A549 (cell line): ENCODE measurements at regions not wholly inside any gene's neighbourhood (a gene's known extent, or its start where the extent isn't known, plus 50 kb on each side); places are given as distances from the start of the nearest gene placed in this dataset.

Experiments
- ATAC-seq, 2 experiments: fragments of 200-7000 bp in 1 of 2; fragments of >200 bp in 1 of 2; cut with Nextera tagmentation in 1 of 2; cut with Tn5 transposase in 1 of 2; 3 replicates each; pipeline versions ENCODE4 v1.8.0 to v1.9.1; 2018 to 2020; ENCODE audit warnings: mild to moderate bottlenecking in 1 of 2, moderate library complexity in 1 of 2
- CTCF ChIA-PET: fragments of 300-600 bp; sonication (Branson Sonifier 250); formaldehyde crosslinking; extraction: SDS; loops from one replicate; lab custom pipeline; 2021; ENCODE audit warnings: antibody characterized with exemption, inconsistent platforms; lab: Yijun Ruan, JAX
- POLR2A ChIA-PET: fragments of 350-600 bp; formaldehyde crosslinking; extraction: SDS; loops from one replicate; lab custom pipeline; 2021; ENCODE audit warnings: antibody characterized with exemption, inconsistent platforms; lab: Yijun Ruan, JAX
- DNase-seq, 2 experiments: peaks; one replicate each; pipeline versions ENCODE4 v3.0.0 to v3.0.0-alpha.2; 2011 to 2016; ENCODE audit warnings: low read depth in 1 of 2, low spot score in 1 of 2
- FAIRE-seq: peaks from 2 replicates; lab custom pipeline; 2011; peaks lifted over from hg19 to GRCh38; lab: Jason Lieb, UNC
- H3K27ac ChIP-seq, 2 experiments: fragments of >200 bp; sonication (Bioruptor Twin); formaldehyde crosslinking; 3 replicates each; pipeline ENCODE4 v1.5.1; 2016 to 2017
- H3K4me1 ChIP-seq: fragments of >200 bp; sonication (Bioruptor Twin); formaldehyde crosslinking; 3 replicates; pipeline ENCODE4 v1.6.1; 2016
- H3K4me2 ChIP-seq: fragments of >200 bp; sonication (Bioruptor Twin); formaldehyde crosslinking; 3 replicates; pipeline ENCODE4 v1.6.1; 2016
- H3K4me3 ChIP-seq: fragments of >200 bp; sonication (Bioruptor Twin); formaldehyde crosslinking; 3 replicates; pipeline ENCODE4 v1.5.1; 2016
- H3K9me3 ChIP-seq: fragments of >200 bp; sonication (Bioruptor Twin); formaldehyde crosslinking; 3 replicates; pipeline ENCODE4 v1.6.1; 2016
- CHD4 ChIP-seq: fragments of 200-600 bp; sonication (generic); IDR thresholded peaks from 2 replicates; pipeline ENCODE4 v1.6.1; 2016; ENCODE audit warnings: antibody characterized with exemption, mild to moderate bottlenecking, borderline replicate concordance
- EP300 ChIP-seq, 2 experiments: fragments of >200 bp; sonication (Bioruptor Twin); formaldehyde crosslinking; IDR thresholded peaks; 2 replicates in 1 of 2; 3 replicates in 1 of 2; pipeline ENCODE4 v1.6.1; 2016 to 2017
- ESRRA ChIP-seq: fragments of 150-350 bp; IDR thresholded peaks from 2 replicates; pipeline ENCODE4 v1.6.1; 2014; ENCODE audit warnings: mild to moderate bottlenecking, low read length, borderline replicate concordance
- GATA3 ChIP-seq: IDR thresholded peaks from 2 replicates; pipeline ENCODE4 v1.6.1; 2012; ENCODE audit warnings: borderline replicate concordance
- JUN ChIP-seq, 2 experiments: fragments of >200 bp; sonication (Bioruptor Twin); formaldehyde crosslinking; IDR thresholded peaks; 2 replicates in 1 of 2; 3 replicates in 1 of 2; pipeline ENCODE4 v1.6.1; 2016 to 2017
- NR3C1 ChIP-seq: fragments of >200 bp; sonication (Bioruptor Twin); formaldehyde crosslinking; IDR thresholded peaks from 3 replicates; pipeline ENCODE4 v1.6.1; 2017
- RNF2 ChIP-seq: fragments of 200-600 bp; sonication (generic); IDR thresholded peaks from 2 replicates; pipeline ENCODE4 v1.6.1; 2016; ENCODE audit warnings: low read depth, mild to moderate bottlenecking, antibody characterized with exemption, moderate library complexity, borderline replicate concordance
- SMC3 ChIP-seq: fragments of >200 bp; sonication (Bioruptor Twin); formaldehyde crosslinking; IDR thresholded peaks from 3 replicates; pipeline ENCODE4 v1.6.1; 2018; ENCODE audit warnings: inconsistent platforms
- ZNF302 ChIP-seq: fragments of 250-450 bp; sonication (Bioruptor Pico); IDR thresholded peaks from 2 replicates; pipeline ENCODE4 v1.9.0; 2021; ENCODE audit warnings: inconsistent platforms, mild to moderate bottlenecking, moderate library complexity
- WGBS: methylation state at CpG from one replicate; pipeline ENCODE4 v1.1.6; 2017; ENCODE audit errors: missing lambda C conversion rate; 5-methylcytosine and 5-hydroxymethylcytosine counted together
- TF ChIP-seq, protein P1 (sequence below): fragments of 200-600 bp; sonication (generic); IDR thresholded peaks from 2 replicates; pipeline ENCODE4 v1.6.1; 2016; ENCODE audit warnings: antibody characterized with exemption, mild to moderate bottlenecking, moderate library complexity
- TF ChIP-seq, protein P2 (sequence below): IDR thresholded peaks from 2 replicates; pipeline ENCODE4 v1.6.1; 2012; ENCODE audit warnings: low read depth, borderline replicate concordance
- TF ChIP-seq, protein P3 (sequence below): fragments of >200 bp; sonication (Bioruptor Twin); formaldehyde crosslinking; IDR thresholded peaks from 3 replicates; pipeline ENCODE4 v1.5.1; 2016
- TF ChIP-seq, protein P4 (sequence below): IDR thresholded peaks from 2 replicates; pipeline ENCODE4 v1.6.1; 2012

DNA sequence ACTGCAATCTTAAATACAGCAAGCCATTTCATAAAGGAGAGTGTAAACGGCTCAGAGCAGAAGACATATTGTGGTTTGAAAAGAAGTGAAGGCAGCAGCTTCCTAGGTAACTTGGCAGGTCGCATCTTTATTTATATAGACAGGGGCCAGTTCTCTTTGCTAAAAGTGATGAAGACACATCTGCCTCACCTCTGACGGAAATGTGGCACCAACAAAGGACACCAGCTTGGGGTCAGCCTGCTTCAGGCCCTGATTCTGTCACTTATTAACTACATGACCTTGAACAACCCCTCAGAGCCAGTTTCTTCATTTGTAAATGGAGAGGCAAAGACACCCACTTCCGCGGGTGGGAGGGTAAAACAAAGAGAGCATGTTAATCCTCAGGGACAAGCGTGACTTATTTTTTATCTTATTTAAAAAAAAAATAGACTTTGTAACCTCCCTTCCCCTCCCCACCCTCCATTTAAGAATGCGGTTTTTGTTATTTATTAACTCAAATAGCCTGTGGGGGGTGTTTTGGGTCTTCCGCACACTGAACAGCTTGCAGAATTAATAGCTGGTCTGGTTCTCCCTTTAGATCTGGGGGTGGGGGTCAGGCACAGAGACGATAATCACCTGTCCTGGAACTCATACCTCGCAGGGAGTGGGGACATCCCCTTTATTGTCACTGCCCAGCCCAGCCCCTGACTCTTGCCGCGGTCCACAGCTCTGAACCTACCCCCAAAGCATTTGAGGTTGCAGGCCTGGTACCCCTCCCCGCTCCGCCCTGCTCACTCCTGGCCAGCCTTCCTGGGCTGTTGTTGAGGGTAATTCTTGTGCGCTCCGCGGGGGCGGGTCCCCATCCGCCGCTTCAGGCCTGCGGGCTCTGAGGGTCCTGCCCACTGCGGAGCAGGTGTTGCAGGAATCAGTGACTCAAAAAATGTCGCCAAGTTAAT is 64.2 kb upstream of the TMEM17 start (continued):
- TF ChIP-seq, protein P1, sequence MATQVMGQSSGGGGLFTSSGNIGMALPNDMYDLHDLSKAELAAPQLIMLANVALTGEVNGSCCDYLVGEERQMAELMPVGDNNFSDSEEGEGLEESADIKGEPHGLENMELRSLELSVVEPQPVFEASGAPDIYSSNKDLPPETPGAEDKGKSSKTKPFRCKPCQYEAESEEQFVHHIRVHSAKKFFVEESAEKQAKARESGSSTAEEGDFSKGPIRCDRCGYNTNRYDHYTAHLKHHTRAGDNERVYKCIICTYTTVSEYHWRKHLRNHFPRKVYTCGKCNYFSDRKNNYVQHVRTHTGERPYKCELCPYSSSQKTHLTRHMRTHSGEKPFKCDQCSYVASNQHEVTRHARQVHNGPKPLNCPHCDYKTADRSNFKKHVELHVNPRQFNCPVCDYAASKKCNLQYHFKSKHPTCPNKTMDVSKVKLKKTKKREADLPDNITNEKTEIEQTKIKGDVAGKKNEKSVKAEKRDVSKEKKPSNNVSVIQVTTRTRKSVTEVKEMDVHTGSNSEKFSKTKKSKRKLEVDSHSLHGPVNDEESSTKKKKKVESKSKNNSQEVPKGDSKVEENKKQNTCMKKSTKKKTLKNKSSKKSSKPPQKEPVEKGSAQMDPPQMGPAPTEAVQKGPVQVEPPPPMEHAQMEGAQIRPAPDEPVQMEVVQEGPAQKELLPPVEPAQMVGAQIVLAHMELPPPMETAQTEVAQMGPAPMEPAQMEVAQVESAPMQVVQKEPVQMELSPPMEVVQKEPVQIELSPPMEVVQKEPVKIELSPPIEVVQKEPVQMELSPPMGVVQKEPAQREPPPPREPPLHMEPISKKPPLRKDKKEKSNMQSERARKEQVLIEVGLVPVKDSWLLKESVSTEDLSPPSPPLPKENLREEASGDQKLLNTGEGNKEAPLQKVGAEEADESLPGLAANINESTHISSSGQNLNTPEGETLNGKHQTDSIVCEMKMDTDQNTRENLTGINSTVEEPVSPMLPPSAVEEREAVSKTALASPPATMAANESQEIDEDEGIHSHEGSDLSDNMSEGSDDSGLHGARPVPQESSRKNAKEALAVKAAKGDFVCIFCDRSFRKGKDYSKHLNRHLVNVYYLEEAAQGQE, result no peak
- peak; percentile 99 for TF ChIP-seq EP300 (IDR thresholded peaks at IDR 0.05)
- TF ChIP-seq, protein P2, sequence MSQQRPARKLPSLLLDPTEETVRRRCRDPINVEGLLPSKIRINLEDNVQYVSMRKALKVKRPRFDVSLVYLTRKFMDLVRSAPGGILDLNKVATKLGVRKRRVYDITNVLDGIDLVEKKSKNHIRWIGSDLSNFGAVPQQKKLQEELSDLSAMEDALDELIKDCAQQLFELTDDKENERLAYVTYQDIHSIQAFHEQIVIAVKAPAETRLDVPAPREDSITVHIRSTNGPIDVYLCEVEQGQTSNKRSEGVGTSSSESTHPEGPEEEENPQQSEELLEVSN, result 0 out of 2 replicates have a peak, but pooled peaks have one; percentile 22
- no peak for TF ChIP-seq NR3C1
- TF ChIP-seq SMC3, result peak; percentile 81
- TF ChIP-seq, protein P3, sequence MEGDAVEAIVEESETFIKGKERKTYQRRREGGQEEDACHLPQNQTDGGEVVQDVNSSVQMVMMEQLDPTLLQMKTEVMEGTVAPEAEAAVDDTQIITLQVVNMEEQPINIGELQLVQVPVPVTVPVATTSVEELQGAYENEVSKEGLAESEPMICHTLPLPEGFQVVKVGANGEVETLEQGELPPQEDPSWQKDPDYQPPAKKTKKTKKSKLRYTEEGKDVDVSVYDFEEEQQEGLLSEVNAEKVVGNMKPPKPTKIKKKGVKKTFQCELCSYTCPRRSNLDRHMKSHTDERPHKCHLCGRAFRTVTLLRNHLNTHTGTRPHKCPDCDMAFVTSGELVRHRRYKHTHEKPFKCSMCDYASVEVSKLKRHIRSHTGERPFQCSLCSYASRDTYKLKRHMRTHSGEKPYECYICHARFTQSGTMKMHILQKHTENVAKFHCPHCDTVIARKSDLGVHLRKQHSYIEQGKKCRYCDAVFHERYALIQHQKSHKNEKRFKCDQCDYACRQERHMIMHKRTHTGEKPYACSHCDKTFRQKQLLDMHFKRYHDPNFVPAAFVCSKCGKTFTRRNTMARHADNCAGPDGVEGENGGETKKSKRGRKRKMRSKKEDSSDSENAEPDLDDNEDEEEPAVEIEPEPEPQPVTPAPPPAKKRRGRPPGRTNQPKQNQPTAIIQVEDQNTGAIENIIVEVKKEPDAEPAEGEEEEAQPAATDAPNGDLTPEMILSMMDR, result no peak
- TF ChIP-seq ESRRA, result peak; percentile 94
- TF ChIP-seq ZNF302 (CRISPR knock-in tag), result no peak
- TF ChIP-seq, protein P4, sequence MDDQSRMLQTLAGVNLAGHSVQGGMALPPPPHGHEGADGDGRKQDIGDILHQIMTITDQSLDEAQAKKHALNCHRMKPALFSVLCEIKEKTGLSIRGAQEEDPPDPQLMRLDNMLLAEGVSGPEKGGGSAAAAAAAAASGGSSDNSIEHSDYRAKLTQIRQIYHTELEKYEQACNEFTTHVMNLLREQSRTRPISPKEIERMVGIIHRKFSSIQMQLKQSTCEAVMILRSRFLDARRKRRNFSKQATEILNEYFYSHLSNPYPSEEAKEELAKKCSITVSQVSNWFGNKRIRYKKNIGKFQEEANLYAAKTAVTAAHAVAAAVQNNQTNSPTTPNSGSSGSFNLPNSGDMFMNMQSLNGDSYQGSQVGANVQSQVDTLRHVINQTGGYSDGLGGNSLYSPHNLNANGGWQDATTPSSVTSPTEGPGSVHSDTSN, result peak; percentile 65

DNA sequence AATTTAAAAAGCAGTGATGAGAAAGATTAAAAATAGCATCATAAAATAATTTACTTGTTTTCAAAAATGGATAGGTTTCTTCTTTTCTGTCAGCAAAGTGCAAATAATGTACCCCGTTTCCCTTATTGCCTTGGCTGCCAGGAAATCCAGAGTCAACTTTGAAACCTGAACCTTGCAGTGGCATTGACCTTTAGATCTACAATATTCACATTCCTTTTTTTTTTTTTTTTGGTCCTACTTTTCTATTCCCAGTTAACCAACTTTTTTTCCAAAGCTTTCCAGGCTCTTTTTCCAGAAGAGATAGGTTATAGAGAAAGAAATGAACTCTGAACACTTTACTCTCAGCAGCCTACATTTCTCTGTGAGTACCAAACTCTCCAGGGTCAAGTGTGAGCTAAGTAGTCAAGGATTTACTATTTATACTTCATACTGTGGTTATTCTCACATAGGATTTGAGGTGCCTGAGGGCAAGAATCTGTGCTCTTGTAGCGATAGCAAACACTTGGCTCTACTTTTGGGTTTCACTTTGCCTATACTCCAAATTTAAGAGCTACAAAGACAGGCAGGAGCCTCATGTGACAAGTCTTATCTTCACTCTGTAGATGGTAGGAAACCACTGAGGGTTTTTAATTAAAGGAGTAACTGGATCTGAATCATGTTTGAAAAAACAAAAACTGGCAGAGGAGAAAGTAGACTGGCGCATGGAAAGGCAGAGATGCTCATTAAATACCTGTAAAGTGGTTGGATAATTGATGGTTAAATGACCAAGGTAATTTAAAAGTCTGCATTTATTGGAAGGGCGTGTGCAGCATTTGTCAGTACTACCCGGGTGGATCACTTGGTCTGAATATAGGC is 63.2 kb upstream of the TMEM17 start:
- peak overlapping the region; percentile 87 for H3K4me2 ChIP-seq
- DNase-seq, result peak; percentile 20 to 79
- no peak for FAIRE-seq
- H3K27ac ChIP-seq, result peak overlapping the region; percentile 94 to 96
- H3K9me3 ChIP-seq, result peaks cover 1% of the 10 kb centered on the region; the same call in 1 of the 3 replicates
- peaks cover 60% of the 10 kb centered on the region for H3K4me1 ChIP-seq
- peak; percentile 30; the same call in 1 of the 2 replicates for TF ChIP-seq GATA3
- TF ChIP-seq CHD4, result no peak
- TF ChIP-seq, all 56 proteins: peak for 1
- peak overlapping the region; percentile 5; the same call in 1 of the 3 replicates for H3K4me3 ChIP-seq
- ChIA-PET CTCF (interaction anchor here (1.3 to 2.3 kb wide), 2 partner anchors 112 to 136 kb away, joined by 3 to 13 read pairs; partner anchors contain the start of gene EHBP1), POLR2A (interaction anchor here (0.9 to 2.4 kb wide), 5 partner anchors 9 to 152 kb away, joined by 3 to 47 read pairs (median 23); partner anchors contain the start of genes EHBP1 and TMEM17)
- 11% methylated on average over 5 of the region's 5 CpGs for WGBS
- ATAC-seq, result peak; percentile 14 to 18; a peak in 5 of 6 replicates

DNA sequence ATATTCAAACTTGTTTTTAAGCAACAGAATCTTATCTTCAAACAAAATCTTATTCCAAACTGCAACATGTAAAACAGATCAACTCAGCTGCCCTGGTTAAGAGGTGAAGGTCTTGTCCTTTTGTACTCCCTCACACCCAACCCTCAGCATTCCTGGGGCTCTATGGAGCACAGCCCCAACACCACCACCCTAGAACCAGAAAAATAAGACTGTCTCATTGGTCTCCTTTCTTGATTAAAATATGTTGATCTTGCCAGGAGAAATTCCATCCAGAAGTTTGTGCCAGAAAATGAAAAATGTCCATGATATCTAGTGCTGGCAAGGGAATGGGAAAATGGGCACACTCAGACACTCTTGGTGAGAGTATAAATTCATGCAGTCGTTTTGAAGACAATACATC is 62.1 kb upstream of the TMEM17 start:
- H3K4me1 ChIP-seq, result peaks cover 57% of the 10 kb centered on the region
- ChIA-PET CTCF (interaction anchor here (1.2 to 2.2 kb wide), 4 partner anchors 10 to 207 kb away, joined by 3 to 12 read pairs (median 4); no protein-coding TSS in a partner anchor), POLR2A (no interaction called here)
- DNase-seq (no peak), ATAC-seq (no peak), FAIRE-seq (no peak)
- H3K27ac ChIP-seq, result peak overlapping the region; percentile 80 to 96
- H3K9me3 ChIP-seq, result no peaks in the 10 kb centered on the region
- TF ChIP-seq RNF2 (no peak), JUN (IDR thresholded peaks at IDR 0.05) (no peak)
- peak overlapping the region; percentile 4; the same call in 1 of the 3 replicates for H3K4me2 ChIP-seq
- no peak overlapping the region for H3K4me3 ChIP-seq
- 54% methylated on average over 1 of the region's 1 CpG for WGBS
